K562 (cell line): ENCODE measurements at regions not wholly inside any gene's neighbourhood (a gene's known extent, or its start where the extent isn't known, plus 50 kb on each side); places are given as distances from the start of the nearest gene placed in this dataset.

Experiments
- ATAC-seq: fragments of 200-7000 bp; cut with Tn5 transposase; 3 replicates; pipeline ENCODE4 v1.9.1; 2020; ENCODE audit warnings: moderate library complexity
- BruUV-seq: library from RNA; stranded (reverse); fragments of 400-500 nt; replicated peaks from 2 replicates; lab custom pipeline; 2021; lab: Mats Ljungman, UMichigan
- CTCF ChIA-PET: fragments of 300-600 bp; formaldehyde crosslinking; extraction: SDS; loops from one replicate; lab custom pipeline; 2021; ENCODE audit warnings: low intra/inter-chr PET ratio; lab: Yijun Ruan, JAX
- POLR2A ChIA-PET: fragments of 300-600, 350-650 bp; sonication (Branson Sonifier 250); formaldehyde crosslinking; extraction: SDS; loops from one replicate; lab custom pipeline; 2021; ENCODE audit warnings: antibody characterized with exemption, inconsistent platforms; lab: Yijun Ruan, JAX
- DNase-seq, 4 experiments: peaks; one replicate each; pipeline versions ENCODE4 v3.0.0 to v3.0.0-alpha.2; 2011 to 2018; ENCODE audit warnings: low spot score in 3 of 4, mixed read lengths in 3 of 4; ENCODE audit errors: extremely low read depth in 1 of 4
- FAIRE-seq: peaks from 2 replicates; lab custom pipeline; 2011; peaks lifted over from hg19 to GRCh38; lab: Jason Lieb, UNC
- H2AFZ ChIP-seq: 2 replicates; pipeline ENCODE4 v1.6.0; 2011; ENCODE audit warnings: low read depth, low read length, control low read depth, inconsistent platforms
- H3K27ac ChIP-seq: fragments of 200-600 bp; 3 replicates; pipeline ENCODE4 v1.8.0; 2011; ENCODE audit warnings: low read depth, mild to moderate bottlenecking, control low read depth, inconsistent platforms, low read length, moderate library complexity, mixed read lengths; ENCODE audit errors: extremely low read depth
- H3K27me3 ChIP-seq, 2 experiments: fragments of 300-600 bp in 1 of 2; 2 replicates in 1 of 2; 3 replicates in 1 of 2; pipeline versions ENCODE4 v1.6.0 to v1.8.0; 2011; ENCODE audit warnings: inconsistent platforms in 2 of 2, low read length in 2 of 2, mild to moderate bottlenecking in 1 of 2, mixed read lengths in 1 of 2, moderate library complexity in 1 of 2; ENCODE audit not compliant: control insufficient read depth in 2 of 2, insufficient read depth in 2 of 2
- H3K36me3 ChIP-seq: fragments of 300-600 bp; 3 replicates; pipeline ENCODE4 v1.8.0; 2011; ENCODE audit warnings: mild to moderate bottlenecking, low read length, inconsistent platforms; ENCODE audit not compliant: control insufficient read depth, insufficient read depth
- H3K4me1 ChIP-seq, 2 experiments: fragments of 200-600 bp in 1 of 2; replicated peaks in 1 of 2; 2 replicates in 1 of 2; 3 replicates in 1 of 2; pipeline versions ENCODE4 v1.5.1 to v1.8.0; 2011; ENCODE audit warnings: inconsistent platforms in 2 of 2, low read length in 2 of 2, mild to moderate bottlenecking in 1 of 2, mixed read lengths in 1 of 2, moderate library complexity in 1 of 2; ENCODE audit not compliant: control insufficient read depth in 2 of 2, insufficient read depth in 2 of 2
- H3K4me2 ChIP-seq: 2 replicates; pipeline ENCODE4 v1.6.1; 2011; ENCODE audit warnings: low read length, control low read depth, inconsistent platforms, mixed read lengths; ENCODE audit not compliant: insufficient read depth
- H3K4me3 ChIP-seq: fragments of 200-600 bp; sonication (generic), shearing (Covaris generic); 2 replicates; pipeline ENCODE4 v1.5.1; 2016; ENCODE audit warnings: control low read depth, inconsistent platforms
- H3K79me2 ChIP-seq: fragments of 200-600 bp; 3 replicates; pipeline ENCODE4 v1.8.0; 2011; ENCODE audit warnings: low read length, inconsistent platforms; ENCODE audit not compliant: control insufficient read depth, insufficient read depth
- H3K9ac ChIP-seq, 2 experiments: 2 replicates each; pipeline versions ENCODE4 v1.6.0 to v1.6.1; 2011; ENCODE audit warnings: low read depth in 2 of 2, low read length in 2 of 2, control low read depth in 1 of 2, inconsistent platforms in 1 of 2, mild to moderate bottlenecking in 1 of 2, mixed read lengths in 1 of 2; ENCODE audit not compliant: insufficient read depth in 1 of 2
- H3K9me1 ChIP-seq: one replicate; pipeline ENCODE4 v1.6.0; 2011; ENCODE audit warnings: inconsistent platforms, mild to moderate bottlenecking, low read length, moderate library complexity; ENCODE audit not compliant: control insufficient read depth, insufficient read depth
- H3K9me3 ChIP-seq: replicated peaks from 2 replicates; pipeline ENCODE4 v1.5.1; 2011; ENCODE audit warnings: low read depth, low read length, inconsistent platforms; ENCODE audit not compliant: control insufficient read depth, insufficient read depth
- H4K20me1 ChIP-seq: replicated peaks from 2 replicates; pipeline ENCODE4 v1.6.1; 2011; ENCODE audit warnings: low read length, inconsistent platforms, mixed read lengths; ENCODE audit not compliant: control insufficient read depth, insufficient read depth
- GTF2F1 ChIP-seq: IDR thresholded peaks from 2 replicates; pipeline ENCODE4 v1.6.1; 2011; ENCODE audit warnings: low read depth, low read length, improper control_type of control experiment
- HINFP ChIP-seq: fragments of 450-650 bp; conservative IDR thresholded peaks from 2 replicates; pipeline ENCODE4 v1.6.1; 2016; ENCODE audit warnings: missing genetic modification characterization, low read depth, mild to moderate bottlenecking, control low read depth, missing compliant biosample characterization
- NEUROD1 ChIP-seq: fragments of 150-350 bp; IDR thresholded peaks from 2 replicates; pipeline ENCODE4 v1.6.1; 2014; ENCODE audit warnings: borderline replicate concordance, low read length, low read depth; ENCODE audit not compliant: partially characterized antibody
- SFPQ ChIP-seq: fragments of 200-400 bp; formaldehyde crosslinking; IDR thresholded peaks from 2 replicates; pipeline ENCODE4 v1.6.1; 2017; ENCODE audit warnings: mild to moderate bottlenecking, low read depth, low read length, moderate library complexity
- USF1 ChIP-seq: sonication (generic); formaldehyde crosslinking; IDR thresholded peaks from 2 replicates; pipeline ENCODE4 v1.9.0; 2022; ENCODE audit warnings: mild to moderate bottlenecking, missing genetic modification reagents
- YY1 ChIP-seq, 3 experiments: IDR thresholded peaks; 2 replicates each; pipeline ENCODE4 v1.6.1; 2011; ENCODE audit warnings: low read length in 2 of 3, mild to moderate bottlenecking in 2 of 3, moderate library complexity in 2 of 3, borderline replicate concordance in 1 of 3, control low read depth in 1 of 3, low read depth in 1 of 3; ENCODE audit not compliant: insufficient read depth in 3 of 3, insufficient replicate concordance in 2 of 3, control insufficient read depth in 1 of 3, insufficient read length in 1 of 3; ENCODE audit errors: extremely low read depth in 1 of 3
- ZBTB34 ChIP-seq: fragments of 250-450 bp; sonication (Bioruptor Pico); IDR thresholded peaks from 2 replicates; pipeline ENCODE4 v1.8.0; 2021; ENCODE audit warnings: mild to moderate bottlenecking, moderate library complexity
- ZNF668 ChIP-seq: fragments of 250-450 bp; sonication (Bioruptor Pico); IDR thresholded peaks from 2 replicates; pipeline ENCODE4 v1.8.0; 2022; ENCODE audit warnings: mild to moderate bottlenecking, inconsistent platforms
- WGBS: fragments of 100-300 bp; shearing (Covaris generic); methylation state at CpG from one replicate; pipeline ENCODE4 v1.1.6; 2016; ENCODE audit warnings: low coverage, mixed read lengths; ENCODE audit not compliant: insufficient coverage; ENCODE audit errors: missing lambda C conversion rate; 5-methylcytosine and 5-hydroxymethylcytosine counted together
- in situ Hi-C: fragments of 300-500 bp; cut with MboI; formaldehyde crosslinking; loops from 4 replicates; pipeline ENCODE4 v1.15.0; 2018; ENCODE audit warnings: inconsistent platforms, mixed read lengths
- intact Hi-C: fragments of 100-400 bp; cut with micrococcal nuclease; formaldehyde crosslinking; loops from 2 replicates; pipeline ENCODE4 v1.14.2; 2022
- TF ChIP-seq, protein P1 (sequence below): fragments of 250-450 bp; sonication (Bioruptor Pico); IDR thresholded peaks from 2 replicates; pipeline ENCODE4 v1.4.0; 2020; ENCODE audit warnings: mild to moderate bottlenecking, moderate library complexity, borderline replicate concordance

DNA sequence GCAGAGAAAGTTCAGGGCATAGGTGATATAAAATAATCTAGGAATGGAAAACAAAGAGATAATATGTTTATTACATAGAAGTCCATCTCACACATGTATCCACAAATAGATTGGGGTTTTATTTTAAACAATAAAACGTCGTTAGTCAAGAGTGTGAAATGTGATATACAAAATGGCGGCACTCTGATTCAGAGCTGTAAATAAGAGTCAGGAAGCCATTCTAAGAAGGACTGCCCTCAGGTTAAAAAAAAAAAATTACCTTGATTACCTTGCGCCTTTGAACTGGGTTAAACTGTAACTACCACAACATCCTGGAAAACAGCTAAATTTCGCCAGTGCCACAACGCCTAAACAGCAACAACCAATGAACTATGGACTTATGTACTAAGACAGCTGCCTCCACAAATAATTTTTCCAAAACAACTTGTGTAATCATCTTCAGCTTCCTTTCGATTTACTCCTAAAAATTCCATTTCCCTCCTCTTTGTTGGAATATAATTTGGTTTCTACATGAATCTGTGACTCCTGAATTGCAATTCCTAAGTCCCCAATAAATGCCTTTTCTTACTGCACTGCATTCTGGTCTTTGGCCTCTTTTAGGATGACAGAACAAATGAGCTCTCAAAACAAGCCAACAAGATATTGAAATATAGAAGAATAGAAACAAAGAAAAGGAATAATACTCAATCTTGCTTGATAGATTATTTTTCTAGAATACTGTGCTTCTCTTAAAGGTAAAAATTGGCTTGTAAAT is 1019.5 kb upstream of the MAP3K7 start:
- ATAC-seq (no peak), FAIRE-seq (no peak), DNase-seq (no peak)
- 0% methylated on average over 7 of the region's 7 CpGs for WGBS
- Histone ChIP-seq H4K20me1 (no peaks in the 10 kb centered on the region), H3K9me3 (no peaks in the 10 kb centered on the region; the same call in none of the 2 replicates), H3K4me2 (no peak overlapping the region), H3K4me1 (no peaks in the 10 kb centered on the region), H3K27ac (no peak overlapping the region), H3K79me2 (no peaks in the 10 kb centered on the region), H3K4me3 (no peak overlapping the region), H3K36me3 (no peaks in the 10 kb centered on the region), H3K9me1 (no peaks in the 10 kb centered on the region), H2AFZ (no peak overlapping the region), H3K9ac (no peak overlapping the region), H3K27me3 (no peaks in the 10 kb centered on the region)
- CTCF ChIA-PET, result no interaction called here
- POLR2A ChIA-PET, result no interaction called here
- intact Hi-C loops, result no loop called here
- no TSS peak for BruUV-seq
- in situ Hi-C loops, result no loop called here
- TF ChIP-seq YY1 (IDR thresholded peaks at IDR 0.05; ENCODE audit: borderline replicate concordance in 1 of 3, control insufficient read depth in 1 of 3, extremely low read depth in 1 of 3, insufficient read depth in 3 of 3, insufficient read length in 1 of 3, insufficient replicate concordance in 2 of 3, low read depth in 1 of 3, low read length in 2 of 3) (no peak), ZNF668 (CRISPR knock-in tag) (no peak), SFPQ (no peak), USF1 (no peak), HINFP (tag) (no peak), NEUROD1 (no peak), GTF2F1 (no peak), ZBTB34 (no peak)
- TF ChIP-seq, protein P1, sequence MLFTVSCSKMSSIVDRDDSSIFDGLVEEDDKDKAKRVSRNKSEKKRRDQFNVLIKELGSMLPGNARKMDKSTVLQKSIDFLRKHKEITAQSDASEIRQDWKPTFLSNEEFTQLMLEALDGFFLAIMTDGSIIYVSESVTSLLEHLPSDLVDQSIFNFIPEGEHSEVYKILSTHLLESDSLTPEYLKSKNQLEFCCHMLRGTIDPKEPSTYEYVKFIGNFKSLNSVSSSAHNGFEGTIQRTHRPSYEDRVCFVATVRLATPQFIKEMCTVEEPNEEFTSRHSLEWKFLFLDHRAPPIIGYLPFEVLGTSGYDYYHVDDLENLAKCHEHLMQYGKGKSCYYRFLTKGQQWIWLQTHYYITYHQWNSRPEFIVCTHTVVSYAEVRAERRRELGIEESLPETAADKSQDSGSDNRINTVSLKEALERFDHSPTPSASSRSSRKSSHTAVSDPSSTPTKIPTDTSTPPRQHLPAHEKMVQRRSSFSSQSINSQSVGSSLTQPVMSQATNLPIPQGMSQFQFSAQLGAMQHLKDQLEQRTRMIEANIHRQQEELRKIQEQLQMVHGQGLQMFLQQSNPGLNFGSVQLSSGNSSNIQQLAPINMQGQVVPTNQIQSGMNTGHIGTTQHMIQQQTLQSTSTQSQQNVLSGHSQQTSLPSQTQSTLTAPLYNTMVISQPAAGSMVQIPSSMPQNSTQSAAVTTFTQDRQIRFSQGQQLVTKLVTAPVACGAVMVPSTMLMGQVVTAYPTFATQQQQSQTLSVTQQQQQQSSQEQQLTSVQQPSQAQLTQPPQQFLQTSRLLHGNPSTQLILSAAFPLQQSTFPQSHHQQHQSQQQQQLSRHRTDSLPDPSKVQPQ (CRISPR knock-in tag), result no peak
